Mucosa of gallbladder (tissue), 1 donor: ENCODE measurements at regions not wholly inside any gene's neighbourhood (a gene's known extent, or its start where the extent isn't known, plus 50 kb on each side); places are given as distances from the start of the nearest gene placed in this dataset.
"Not testable (repeated sequence)": the region's sequence is repeated elsewhere in the genome, so short reads cannot be mapped to it uniquely, and the experiment has no call there.

Source experiments
- DNase-seq: peaks from one replicate; pipeline ENCODE4 v3.0.0-alpha.2; 2020; ENCODE audit warnings: low spot score
- donor health status: DM: no; HTN: no; CAD: no.

DNA sequence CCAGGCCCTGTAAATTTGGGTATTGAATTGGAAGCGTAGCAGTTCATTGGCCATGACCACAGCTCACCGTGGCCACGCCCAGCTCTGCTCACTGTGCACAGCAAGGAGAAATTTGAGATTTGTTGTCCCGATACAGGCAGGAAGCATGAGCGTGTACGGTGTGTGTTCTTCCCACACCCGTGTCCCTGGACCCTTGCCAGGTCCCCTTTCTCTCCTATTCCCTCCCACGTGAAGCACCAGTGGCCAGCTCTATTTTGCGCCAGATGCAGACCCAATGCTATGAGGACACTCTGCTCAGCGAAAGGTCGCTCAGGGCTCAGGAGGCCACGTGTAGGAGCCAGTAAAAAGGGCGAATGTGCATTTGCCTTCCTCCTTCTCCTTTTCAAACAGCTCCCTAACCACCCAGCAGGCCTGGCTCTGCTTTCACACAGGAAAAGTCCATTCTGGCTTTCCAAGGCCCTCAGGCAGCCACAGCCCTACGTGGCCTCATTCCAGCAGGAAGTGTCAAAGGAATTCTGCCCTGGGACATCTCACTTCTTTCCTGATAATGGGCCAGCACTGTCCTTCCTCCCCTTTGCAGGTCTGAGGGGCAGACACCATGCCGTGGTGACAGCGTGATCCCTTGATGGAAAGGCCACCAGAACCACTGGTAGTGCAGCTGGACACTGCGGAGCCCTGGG, 499.2 kb upstream of the CDH4 start:
- no peak for DNase-seq

DNA sequence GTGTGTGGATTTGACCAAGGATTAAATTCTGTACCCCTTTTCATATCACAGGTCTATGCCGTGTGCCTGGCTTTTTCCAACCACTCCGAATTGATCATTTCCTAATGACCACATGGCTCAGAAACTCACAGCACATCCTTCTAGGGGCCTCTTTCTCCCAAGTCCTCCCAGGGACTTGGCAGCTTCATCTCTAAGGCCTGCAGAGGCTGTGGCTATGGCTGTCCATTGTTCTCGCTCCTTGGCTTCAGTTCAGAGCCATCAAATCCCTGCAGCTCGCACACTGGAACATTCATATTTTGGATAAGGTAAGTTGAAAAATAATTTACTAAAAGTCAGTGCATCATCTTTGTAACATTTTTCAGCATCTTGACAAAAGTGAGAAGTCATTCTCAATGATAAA, 497.2 kb upstream of the CDH4 start:
- DNase-seq = no peak

DNA sequence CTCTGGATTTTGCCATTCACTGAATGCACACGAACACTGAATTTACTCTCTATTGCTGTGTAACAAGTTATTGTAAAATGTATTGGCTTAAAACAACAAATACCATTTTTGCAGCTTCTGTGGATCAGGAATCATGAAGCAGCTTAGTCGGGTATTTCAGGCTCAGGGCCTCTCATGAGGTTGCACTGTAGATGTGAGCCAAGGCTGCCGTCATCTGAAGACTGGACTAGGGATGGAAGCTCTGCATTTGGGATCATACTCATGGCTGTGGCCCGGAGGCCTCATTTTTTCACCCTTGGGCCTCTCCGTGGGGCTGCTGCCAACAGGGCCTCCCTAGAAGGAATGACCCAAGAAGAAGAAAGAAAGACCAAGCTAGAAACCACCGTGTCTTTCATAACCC, 492.4 kb upstream of the CDH4 start:
- no peak for DNase-seq

DNA sequence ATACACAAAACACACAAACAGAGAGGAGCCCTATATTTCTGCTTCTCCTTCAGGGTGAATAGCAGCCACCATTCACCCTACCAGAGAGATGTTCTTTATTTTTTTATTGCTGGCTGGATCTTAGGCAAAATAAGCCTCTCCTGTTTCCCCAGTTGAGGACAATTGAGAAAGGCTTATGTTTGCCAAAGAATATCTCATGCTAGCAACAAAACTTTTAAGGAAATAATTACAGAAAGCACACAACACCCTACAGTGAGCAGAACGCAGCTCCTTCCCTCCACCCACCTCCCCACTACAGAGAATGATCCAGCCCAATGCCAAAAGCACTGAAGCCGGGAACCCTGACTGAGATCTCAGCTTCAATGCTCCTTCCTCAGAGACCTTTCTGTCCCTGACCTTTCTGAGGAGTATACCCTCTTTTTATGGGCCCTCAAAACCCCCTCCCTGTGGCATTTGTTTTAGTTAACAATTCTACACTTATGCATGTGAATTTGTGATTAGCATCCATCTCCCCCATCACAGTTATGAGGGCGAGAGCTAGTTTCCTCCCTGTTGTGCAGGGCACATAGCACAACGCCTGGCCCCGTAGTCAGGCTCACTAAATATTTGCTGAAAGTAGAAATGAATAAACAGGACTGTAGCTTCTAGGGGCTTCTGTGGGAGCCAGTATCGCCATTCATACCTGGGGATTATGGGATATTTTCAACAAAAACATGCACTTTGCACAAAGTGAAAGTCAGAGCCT, 491.6 kb upstream of the CDH4 start:
- DNase-seq = no peak

DNA sequence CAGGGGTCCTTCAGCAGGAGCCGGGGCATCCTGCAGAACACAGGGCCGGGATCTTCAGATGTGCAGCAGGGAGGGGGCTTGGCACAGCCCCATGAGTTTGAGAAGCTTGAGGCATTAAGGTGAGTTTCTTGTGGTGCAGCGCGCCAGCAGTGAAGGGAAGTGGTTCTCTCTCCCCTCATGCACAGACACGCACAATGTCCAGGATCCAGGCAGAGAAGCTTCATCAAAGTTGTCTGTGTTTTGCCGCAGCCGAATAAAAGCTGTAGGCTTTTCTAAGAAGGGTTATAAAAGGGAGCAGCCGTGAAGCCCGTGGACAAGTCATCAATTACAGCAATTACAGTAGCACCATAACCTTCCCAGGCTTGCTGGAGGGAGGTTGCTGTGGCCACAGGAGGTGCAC, 491.0 kb upstream of the CDH4 start:
- no peak for DNase-seq

DNA sequence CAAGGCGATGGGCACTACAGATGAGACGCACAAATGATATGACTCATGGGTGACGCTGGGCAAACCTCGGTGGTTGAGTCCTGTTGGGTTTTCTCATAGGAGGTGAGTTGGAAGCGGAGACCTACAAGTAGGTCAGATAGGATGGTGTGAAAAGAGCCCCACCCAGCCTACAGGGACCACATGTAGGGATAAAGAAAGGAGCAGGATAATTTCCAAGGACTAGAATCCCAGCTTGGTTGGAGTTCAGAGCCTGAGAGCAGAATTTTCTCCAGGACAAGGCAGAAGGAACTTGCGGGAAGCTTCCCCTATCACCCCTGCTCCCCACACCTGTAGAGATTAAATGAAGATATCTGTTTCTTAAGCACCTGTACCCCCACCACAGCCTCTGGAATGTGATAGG, 489.7 kb upstream of the CDH4 start:
- DNase-seq = no peak

DNA sequence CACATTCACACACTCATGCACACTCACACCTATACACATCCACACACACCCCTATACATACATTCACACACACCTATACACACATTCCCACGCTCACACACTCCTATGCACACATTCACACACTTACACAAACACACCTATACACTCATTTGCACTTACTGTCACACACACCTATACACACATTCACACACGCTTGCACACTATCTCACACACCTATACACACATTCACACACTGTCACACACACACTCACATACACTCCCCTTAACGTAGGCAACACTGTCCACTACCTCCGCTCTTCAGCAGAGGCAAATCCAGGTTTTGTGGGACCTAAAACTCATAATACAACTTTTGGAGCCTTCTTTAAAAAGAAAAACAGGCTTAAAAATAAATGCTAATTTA, 487.7 kb upstream of the CDH4 start:
- DNase-seq = no peak

DNA sequence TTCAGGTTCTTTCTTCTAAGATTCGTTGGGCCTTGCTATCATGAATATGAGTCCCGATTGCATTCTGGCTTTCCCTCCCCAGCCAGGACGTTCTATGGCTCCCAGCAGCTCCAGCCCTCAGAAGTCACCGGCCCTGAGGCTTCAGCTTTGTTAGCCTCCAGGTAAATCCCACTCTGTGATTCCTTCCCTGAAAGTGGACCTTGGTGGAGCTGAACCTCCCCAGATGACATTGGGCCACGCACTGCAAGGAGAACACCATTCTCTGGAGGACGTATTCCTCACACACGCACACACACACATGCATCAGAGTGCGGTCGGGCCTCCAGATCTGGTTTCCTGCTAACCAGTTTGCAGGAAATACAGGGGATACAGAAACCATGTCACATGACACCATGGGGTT, 487.3 kb upstream of the CDH4 start:
- DNase-seq = no peak

DNA sequence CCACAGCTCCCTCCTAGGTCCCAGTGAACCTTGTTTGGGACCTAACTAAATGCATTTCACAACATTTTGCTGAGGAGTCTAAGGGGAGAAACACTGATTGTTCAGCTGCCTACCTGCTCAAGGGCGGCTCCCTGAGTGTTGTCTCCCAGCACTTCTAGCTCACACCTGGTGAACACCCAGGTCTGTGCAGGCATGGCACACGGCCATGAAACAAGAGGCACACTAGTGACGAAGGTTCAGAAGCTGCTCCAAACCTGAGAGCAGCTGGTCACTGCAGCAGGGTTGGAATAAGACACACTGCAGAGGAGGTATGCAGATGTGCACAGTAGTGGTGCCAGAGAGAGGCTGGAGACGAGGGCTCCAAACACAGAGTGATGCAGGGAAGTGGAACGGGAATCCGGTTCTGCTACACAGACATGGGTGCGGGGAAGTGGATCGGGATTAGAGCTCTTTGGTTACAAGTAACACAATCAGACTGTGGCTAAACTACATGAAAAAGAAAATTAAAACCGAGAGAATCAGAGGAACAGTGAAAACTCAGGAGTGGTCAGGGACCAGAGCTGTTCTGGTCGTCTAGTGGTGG, 486.1 kb upstream of the CDH4 start:
- DNase-seq = no peak

DNA sequence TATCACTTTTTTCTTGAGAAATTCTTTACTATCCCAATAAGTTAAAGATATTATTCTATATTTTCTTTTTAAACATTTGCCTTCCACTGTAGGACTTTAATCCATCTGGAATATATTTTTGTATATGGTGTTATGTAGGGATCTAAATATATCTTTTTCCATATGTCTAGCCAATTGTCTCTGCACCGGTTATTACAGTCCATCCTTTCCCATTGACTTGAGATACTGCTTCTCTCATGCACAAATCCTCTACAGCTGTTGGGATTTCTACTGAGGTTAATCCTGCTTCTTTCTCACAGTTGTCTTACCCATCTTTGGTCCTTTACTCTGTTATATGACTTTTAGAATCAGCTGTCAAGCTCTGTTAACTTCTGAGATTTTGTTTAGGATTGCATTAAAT, 483.8 kb upstream of the CDH4 start:
- DNase-seq = no peak

DNA sequence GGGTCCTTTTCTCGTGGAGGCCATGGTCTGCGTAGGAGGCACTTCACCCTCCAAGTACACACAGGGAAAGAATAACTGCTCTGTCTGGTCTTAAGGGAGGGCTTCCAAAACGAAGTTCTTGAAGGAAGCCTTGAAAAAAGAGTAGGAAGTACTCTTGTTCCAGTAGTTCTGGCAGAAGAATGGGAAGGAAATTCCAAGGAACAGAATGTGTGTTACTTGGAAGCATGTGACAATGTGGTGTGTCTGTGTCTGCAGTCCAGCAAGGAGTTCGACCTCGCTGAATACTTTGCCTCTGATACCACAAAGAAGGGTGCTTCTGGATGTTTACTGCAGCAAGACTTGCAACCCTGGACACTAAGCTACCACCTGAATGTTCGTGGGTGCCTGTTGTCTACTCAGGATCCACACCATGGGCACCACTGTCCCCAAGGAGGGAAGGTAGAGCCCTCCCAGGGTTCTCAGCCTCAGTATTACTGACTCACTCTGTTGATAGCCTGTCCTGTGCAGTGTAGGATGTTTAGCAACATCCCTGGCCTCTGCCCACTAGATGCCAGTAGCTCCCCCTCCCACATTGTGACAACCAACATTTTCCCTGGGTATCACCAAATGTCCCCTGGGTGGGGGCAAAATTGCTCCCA, 471.6 kb upstream of the CDH4 start:
- DNase-seq = no peak

DNA sequence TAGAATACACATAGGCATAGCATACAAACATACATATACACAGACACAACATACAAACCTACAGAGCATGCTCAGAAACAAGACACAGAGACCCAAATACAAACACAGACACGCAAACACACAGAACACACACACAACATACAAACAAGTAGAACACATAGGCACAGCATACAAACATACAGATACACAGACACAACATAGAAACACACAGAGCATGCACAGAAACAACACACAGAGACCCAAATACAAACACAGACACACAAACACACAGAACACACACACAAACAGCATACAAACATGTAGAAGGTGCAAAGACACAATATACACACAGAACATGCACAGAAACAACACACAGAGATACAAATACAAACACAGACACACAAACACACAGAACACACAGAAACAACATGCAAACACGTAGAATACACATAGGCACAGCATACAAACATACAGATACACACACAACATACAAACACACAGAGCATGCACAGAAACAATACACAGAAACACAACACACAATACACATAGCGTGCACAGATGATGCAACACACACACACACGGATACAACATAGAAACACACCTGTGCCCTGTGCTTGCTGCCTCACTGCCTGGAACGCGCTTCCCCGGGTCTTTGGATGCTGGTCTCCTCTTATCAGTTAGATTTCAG, 469.0 kb upstream of the CDH4 start:
- DNase-seq = no peak

DNA sequence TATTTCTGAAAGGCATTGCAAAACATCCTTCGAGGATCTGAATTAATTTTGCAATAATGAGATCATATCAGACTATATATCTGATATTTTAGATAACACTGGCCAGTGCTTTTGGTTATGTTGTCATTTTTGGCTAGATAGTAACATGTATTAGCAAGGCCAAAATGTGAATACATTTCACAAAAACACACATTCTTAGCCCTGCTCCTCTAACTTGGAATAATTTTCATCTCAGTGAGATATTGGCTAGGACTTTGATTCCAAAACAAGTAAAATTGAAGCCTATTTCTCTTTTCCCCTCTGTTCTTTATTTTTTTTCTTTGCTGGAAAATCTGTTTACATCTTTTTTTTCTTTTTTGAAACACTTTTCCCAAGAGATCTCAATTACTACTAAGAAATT, 466.8 kb upstream of the CDH4 start:
- no peak for DNase-seq

DNA sequence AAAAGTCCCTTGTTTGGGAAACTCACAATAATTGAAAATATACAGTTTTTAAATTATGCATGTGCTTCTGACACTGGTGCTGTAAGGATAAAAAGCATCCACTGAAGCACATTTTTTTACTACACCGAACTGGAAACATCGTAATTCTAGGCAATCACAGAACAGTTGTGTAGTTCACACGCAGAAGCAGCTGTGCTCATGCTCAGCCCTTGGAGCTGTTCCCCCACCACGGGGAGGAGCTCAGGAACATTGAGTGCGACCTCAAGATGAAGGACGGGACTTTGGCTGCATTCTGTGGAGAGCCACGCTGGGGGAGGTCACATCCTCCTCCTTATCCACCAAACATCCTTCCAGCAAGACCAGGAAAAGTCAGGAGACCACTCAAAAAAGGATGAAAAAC, 466.3 kb upstream of the CDH4 start:
- DNase-seq = no peak

DNA sequence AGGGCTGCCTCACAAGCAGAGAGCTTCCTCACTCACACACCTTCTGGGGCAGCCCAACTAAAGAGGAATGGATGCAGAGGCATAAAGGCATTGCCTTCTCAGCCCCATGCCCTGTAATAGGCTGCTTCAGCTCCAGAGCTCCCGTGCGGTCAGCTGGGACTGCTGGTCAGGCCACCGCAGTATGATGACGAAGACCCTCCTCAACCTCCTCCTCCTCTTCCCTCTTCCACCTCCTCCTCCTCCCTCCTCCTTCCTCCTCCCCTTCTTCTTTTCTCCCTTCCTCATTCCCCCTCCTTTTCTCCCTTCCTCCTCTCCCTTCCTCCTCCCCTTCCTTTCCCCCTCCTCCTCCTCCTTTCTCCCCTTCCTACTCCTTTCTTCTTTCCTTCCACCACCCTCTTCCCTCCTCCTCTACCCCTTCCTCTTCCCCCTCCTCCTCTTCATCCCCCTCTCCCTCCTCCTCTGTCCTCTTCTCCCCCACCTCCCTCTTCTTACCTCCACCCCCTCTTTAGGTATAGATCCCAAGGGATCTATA, 465.3 kb upstream of the CDH4 start:
- no peak for DNase-seq

DNA sequence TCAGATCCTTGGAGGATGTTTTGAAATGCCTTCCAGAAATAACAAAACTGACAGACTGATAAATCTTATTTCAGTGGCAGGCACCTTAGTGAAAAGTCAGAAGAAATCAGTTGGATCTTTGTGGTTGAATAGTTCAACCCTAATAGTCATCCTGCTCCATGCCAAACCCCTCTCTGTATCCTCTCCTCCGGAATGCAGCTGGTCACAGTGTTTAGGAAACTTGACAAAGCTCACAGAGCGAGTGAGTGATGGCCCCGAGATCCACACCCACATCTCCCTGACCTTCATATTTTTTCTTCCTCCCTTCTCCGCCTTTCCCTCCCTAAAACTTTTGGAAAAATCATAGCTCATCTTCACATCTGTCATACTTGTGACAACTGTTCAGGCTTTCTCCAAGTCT, 464.8 kb upstream of the CDH4 start:
- no peak for DNase-seq

DNA sequence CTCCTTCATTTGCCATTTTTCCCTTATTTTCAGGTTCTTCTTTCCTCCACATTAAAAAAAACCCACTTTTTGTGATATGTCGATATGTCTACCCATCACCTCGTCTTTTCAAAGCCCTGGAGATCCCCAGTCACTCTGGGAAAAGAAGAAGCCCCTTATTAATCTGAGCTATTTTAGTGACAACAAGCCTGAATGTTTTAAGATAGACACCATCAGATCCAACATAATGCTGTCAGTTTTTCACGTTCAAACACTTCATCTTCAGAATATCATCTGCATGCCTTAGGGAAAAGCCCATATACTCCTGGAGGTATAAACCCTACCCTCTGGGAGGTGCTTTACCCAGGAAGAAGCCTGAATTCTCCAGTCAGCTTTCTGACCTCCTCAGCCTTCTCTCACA, 464.0 kb upstream of the CDH4 start:
- no peak for DNase-seq

DNA sequence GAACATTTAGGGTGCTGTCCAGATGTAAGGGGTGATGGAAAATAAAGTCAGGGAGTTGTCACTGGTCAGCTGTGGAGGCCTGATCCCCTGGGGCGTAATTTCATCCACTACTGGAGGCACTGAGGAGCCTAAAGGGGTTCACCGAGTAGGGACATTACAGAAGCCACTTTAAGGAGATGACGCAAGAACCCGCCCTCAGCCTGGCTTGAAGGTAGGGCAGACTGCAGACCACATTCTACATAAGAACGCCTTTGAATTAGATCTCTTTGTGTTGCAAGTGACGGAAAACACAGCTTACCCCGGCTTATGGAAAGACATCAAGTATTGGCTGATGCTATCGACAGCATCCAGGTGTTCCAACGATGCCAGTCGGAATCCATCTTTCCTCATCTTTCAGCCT, 462.7 kb upstream of the CDH4 start:
- no peak for DNase-seq

DNA sequence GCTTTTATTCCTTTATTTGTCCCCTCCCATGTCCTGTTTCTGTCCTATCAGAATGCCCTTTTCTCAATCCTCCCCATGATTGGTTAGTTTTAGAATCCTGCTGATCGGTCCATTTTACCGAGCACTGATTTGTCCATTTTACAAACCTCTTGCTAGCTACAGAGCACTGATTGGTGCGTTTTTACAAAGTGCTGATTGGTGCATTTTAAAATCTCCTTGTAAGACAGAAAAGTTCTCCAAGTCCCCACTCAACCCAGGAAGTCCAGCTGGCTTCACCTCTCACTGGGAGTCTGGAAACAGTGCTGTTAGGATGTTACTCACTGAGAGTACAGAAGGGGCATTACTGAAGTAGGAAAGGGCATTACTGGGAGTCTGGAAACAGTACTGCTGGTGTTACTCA, 461.7 kb upstream of the CDH4 start:
- not testable (repeated sequence) for DNase-seq

DNA sequence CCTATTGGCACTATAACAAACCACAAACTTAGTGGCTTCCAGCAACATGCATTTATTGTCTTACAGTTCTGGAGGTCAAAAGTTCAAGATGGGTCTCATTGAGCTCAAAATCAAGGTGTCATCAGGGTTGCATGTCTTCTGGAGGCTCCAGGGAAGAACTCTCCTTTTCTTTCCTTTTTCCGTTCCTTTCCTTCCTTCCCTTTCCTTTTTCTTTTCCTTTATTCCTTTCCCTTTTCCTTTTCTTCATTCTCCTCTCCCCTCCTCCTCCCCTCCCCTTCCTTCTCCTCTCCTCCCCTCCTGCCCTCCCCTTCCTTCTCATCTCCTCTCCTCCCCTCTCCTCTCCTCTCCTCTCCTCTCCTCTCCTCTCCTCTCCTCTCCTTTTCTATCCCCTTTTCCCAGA, 460.2 kb upstream of the CDH4 start:
- no peak for DNase-seq

DNA sequence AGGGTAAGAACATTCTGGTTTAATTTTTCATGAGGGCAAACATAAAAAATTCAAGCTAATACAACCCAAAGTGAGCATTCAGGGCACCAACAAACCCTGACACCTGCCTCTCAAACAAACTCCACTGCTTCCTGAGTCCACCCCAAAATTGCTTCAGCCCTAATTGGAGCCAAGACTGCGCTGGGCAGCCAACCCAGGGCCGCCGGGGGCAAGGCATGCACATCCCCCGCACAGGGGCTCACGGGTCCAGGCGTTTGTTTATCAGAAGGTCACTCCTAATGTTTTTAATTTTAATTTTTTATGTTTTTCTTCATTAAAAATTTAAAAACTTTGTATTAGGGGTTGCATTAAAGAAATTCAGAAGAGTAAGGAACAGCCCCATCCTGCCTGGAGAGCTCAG, 459.1 kb upstream of the CDH4 start:
- DNase-seq = no peak

DNA sequence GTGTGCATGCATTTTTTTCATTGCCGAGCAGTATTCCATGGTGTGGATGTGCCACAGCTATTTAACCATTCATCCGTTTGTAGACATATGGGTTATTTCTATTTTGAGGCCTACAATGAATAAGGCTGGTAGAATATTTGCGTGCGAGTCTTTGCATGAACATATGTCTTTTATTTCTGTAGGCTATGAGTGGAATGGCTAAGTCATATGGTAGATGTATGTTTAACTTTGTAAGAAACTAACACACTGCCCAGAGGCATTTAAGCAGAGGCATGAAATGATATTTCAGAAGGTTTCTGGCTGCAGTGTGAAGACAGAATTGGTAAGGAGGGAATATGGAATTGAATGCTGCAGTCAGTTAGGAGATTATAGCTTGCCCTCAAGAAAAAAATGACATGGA, 457.4 kb upstream of the CDH4 start:
- no peak for DNase-seq
